ENCODE measurements at regions not wholly inside any gene's neighbourhood (a gene's known extent, or its start where the extent isn't known, plus 50 kb on each side); places are given as distances from the start of the nearest gene placed in this dataset.

DNA sequence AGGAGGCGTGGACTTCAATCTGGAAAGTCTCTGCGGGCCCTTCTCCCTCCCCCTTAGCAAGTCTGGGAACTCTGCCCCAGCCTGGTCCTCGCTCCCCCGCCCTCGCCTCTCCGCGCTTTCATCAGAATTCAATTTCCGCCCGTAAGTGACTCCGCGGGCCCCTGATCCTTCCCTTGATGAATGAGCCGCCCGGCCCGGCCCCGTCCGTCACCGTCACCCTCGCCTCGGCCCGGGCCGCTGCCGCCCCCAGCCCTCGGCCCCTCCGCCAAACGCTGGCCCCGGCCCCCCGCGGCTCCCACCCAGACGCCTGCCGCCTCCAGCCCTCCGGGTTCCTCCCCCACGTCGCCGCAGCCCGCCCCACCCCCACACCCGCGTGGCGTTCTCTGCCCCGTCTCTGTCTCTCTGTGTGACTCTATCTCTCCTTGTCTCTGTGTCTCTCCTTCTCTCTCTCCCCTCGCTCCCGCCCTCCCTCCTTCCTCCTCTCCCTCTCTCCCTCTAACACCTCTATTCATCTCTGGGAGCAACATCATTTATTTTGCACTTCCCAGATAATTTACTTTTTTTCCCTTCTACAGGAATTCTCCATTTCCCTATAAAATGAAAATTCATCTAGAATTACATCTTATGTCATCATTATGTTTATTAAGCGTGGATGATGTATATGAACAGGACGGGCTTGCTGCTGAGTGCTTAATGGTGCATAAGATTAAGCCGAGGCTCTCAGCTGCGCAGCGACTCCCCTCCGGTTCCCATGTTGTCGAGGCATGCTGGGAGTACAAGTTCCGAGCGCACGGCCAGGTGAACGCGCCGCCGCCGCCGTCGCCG lies 91.2 kb upstream of the PAX2 start (continued):
- TF ChIP-seq ZNF660 (tag by site-specific recombination; IDR thresholded peaks at IDR 0.05) (peak; percentile 77; the same call in 1 of the 2 replicates), ZNF785 (tag by site-specific recombination; IDR thresholded peaks at IDR 0.05) (0 out of 2 replicates have a peak, but pooled peaks have one; percentile 11), MYNN (tag by site-specific recombination; IDR thresholded peaks at IDR 0.05; ENCODE audit: borderline replicate concordance) (no peak), ZNF658 (tag by site-specific recombination; IDR thresholded peaks at IDR 0.05) (no peak), SALL2 (tag by site-specific recombination; IDR thresholded peaks at IDR 0.05; ENCODE audit: borderline replicate concordance) (no peak), SP3 (tag by site-specific recombination; IDR thresholded peaks at IDR 0.05) (peak; percentile 9; the same call in 1 of the 2 replicates), ZNF175 (tag by site-specific recombination; IDR thresholded peaks at IDR 0.05) (no peak), ZFP37 (tag by site-specific recombination; IDR thresholded peaks at IDR 0.05) (no peak), ZNF211 (tag by site-specific recombination; IDR thresholded peaks at IDR 0.05; ENCODE audit: low read depth) (no peak), ZNF114 (tag by site-specific recombination; IDR thresholded peaks at IDR 0.05) (no peak), ZNF248 (tag by site-specific recombination; IDR thresholded peaks at IDR 0.05) (no peak), ZNF169 (tag by site-specific recombination; IDR thresholded peaks at IDR 0.05) (no peak), ZNF138 (tag by site-specific recombination; IDR thresholded peaks at IDR 0.05; ENCODE audit: borderline replicate concordance) (no peak), YY1 (tag by site-specific recombination; IDR thresholded peaks at IDR 0.05) (no peak), ZNF792 (tag by site-specific recombination; IDR thresholded peaks at IDR 0.05) (no peak), ZSCAN30 (tag by site-specific recombination; IDR thresholded peaks at IDR 0.05) (no peak; the same call in 1 of the 2 replicates), WT1 (tag by site-specific recombination; IDR thresholded peaks at IDR 0.05) (peak; percentile 69), IKZF3 (tag by site-specific recombination; IDR thresholded peaks at IDR 0.05) (peak; percentile 80), ZBTB21 (tag by site-specific recombination; IDR thresholded peaks at IDR 0.05) (peak; percentile 81), ZNF837 (tag by site-specific recombination; IDR thresholded peaks at IDR 0.05) (no peak), ZEB2 (tag by site-specific recombination; IDR thresholded peaks at IDR 0.05) (peak; percentile 90)
- TF ChIP-seq, protein P1, sequence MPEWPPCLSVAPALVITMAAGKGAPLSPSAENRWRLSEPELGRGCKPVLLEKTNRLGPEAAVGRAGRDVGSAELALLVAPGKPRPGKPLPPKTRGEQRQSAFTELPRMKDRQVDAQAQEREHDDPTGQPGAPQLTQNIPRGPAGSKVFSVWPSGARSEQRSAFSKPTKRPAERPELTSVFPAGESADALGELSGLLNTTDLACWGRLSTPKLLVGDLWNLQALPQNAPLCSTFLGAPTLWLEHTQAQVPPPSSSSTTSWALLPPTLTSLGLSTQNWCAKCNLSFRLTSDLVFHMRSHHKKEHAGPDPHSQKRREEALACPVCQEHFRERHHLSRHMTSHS (tag by site-specific recombination; IDR thresholded peaks at IDR 0.05) = peak; percentile 70
- TF ChIP-seq, protein P2, sequence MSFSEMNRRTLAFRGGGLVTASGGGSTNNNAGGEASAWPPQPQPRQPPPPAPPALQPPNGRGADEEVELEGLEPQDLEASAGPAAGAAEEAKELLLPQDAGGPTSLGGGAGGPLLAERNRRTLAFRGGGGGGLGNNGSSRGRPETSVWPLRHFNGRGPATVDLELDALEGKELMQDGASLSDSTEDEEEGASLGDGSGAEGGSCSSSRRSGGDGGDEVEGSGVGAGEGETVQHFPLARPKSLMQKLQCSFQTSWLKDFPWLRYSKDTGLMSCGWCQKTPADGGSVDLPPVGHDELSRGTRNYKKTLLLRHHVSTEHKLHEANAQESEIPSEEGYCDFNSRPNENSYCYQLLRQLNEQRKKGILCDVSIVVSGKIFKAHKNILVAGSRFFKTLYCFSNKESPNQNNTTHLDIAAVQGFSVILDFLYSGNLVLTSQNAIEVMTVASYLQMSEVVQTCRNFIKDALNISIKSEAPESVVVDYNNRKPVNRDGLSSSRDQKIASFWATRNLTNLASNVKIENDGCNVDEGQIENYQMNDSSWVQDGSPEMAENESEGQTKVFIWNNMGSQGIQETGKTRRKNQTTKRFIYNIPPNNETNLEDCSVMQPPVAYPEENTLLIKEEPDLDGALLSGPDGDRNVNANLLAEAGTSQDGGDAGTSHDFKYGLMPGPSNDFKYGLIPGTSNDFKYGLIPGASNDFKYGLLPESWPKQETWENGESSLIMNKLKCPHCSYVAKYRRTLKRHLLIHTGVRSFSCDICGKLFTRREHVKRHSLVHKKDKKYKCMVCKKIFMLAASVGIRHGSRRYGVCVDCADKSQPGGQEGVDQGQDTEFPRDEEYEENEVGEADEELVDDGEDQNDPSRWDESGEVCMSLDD (tag by site-specific recombination; IDR thresholded peaks at IDR 0.05) = no peak
- TF ChIP-seq, protein P3, sequence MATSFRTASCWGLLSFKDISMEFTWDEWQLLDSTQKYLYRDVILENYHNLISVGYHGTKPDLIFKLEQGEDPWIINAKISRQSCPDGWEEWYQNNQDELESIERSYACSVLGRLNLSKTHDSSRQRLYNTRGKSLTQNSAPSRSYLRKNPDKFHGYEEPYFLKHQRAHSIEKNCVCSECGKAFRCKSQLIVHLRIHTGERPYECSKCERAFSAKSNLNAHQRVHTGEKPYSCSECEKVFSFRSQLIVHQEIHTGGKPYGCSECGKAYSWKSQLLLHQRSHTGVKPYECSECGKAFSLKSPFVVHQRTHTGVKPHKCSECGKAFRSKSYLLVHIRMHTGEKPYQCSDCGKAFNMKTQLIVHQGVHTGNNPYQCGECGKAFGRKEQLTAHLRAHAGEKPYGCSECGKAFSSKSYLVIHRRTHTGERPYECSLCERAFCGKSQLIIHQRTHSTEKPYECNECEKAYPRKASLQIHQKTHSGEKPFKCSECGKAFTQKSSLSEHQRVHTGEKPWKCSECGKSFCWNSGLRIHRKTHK (tag by site-specific recombination; IDR thresholded peaks at IDR 0.05) = no peak
- TF ChIP-seq, protein P4, sequence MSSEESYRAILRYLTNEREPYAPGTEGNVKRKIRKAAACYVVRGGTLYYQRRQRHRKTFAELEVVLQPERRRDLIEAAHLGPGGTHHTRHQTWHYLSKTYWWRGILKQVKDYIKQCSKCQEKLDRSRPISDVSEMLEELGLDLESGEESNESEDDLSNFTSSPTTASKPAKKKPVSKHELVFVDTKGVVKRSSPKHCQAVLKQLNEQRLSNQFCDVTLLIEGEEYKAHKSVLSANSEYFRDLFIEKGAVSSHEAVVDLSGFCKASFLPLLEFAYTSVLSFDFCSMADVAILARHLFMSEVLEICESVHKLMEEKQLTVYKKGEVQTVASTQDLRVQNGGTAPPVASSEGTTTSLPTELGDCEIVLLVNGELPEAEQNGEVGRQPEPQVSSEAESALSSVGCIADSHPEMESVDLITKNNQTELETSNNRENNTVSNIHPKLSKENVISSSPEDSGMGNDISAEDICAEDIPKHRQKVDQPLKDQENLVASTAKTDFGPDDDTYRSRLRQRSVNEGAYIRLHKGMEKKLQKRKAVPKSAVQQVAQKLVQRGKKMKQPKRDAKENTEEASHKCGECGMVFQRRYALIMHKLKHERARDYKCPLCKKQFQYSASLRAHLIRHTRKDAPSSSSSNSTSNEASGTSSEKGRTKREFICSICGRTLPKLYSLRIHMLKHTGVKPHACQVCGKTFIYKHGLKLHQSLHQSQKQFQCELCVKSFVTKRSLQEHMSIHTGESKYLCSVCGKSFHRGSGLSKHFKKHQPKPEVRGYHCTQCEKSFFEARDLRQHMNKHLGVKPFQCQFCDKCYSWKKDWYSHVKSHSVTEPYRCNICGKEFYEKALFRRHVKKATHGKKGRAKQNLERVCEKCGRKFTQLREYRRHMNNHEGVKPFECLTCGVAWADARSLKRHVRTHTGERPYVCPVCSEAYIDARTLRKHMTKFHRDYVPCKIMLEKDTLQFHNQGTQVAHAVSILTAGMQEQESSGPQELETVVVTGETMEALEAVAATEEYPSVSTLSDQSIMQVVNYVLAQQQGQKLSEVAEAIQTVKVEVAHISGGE (tag by site-specific recombination; conservative IDR thresholded peaks at IDR 0.05; ENCODE audit: low read depth) = no peak
- TF ChIP-seq, protein P5, sequence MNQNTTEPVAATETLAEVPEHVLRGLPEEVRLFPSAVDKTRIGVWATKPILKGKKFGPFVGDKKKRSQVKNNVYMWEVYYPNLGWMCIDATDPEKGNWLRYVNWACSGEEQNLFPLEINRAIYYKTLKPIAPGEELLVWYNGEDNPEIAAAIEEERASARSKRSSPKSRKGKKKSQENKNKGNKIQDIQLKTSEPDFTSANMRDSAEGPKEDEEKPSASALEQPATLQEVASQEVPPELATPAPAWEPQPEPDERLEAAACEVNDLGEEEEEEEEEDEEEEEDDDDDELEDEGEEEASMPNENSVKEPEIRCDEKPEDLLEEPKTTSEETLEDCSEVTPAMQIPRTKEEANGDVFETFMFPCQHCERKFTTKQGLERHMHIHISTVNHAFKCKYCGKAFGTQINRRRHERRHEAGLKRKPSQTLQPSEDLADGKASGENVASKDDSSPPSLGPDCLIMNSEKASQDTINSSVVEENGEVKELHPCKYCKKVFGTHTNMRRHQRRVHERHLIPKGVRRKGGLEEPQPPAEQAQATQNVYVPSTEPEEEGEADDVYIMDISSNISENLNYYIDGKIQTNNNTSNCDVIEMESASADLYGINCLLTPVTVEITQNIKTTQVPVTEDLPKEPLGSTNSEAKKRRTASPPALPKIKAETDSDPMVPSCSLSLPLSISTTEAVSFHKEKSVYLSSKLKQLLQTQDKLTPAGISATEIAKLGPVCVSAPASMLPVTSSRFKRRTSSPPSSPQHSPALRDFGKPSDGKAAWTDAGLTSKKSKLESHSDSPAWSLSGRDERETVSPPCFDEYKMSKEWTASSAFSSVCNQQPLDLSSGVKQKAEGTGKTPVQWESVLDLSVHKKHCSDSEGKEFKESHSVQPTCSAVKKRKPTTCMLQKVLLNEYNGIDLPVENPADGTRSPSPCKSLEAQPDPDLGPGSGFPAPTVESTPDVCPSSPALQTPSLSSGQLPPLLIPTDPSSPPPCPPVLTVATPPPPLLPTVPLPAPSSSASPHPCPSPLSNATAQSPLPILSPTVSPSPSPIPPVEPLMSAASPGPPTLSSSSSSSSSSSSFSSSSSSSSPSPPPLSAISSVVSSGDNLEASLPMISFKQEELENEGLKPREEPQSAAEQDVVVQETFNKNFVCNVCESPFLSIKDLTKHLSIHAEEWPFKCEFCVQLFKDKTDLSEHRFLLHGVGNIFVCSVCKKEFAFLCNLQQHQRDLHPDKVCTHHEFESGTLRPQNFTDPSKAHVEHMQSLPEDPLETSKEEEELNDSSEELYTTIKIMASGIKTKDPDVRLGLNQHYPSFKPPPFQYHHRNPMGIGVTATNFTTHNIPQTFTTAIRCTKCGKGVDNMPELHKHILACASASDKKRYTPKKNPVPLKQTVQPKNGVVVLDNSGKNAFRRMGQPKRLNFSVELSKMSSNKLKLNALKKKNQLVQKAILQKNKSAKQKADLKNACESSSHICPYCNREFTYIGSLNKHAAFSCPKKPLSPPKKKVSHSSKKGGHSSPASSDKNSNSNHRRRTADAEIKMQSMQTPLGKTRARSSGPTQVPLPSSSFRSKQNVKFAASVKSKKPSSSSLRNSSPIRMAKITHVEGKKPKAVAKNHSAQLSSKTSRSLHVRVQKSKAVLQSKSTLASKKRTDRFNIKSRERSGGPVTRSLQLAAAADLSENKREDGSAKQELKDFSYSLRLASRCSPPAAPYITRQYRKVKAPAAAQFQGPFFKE (tag by site-specific recombination; IDR thresholded peaks at IDR 0.05; ENCODE audit: borderline replicate concordance) = no peak

Measured in HEK293 (cell line).